GM21390 (cell line): ENCODE measurements at regions not wholly inside any gene's neighbourhood (a gene's known extent, or its start where the extent isn't known, plus 50 kb on each side); places are given as distances from the start of the nearest gene placed in this dataset.
"Not testable (repeated sequence)": the region's sequence is repeated elsewhere in the genome, so short reads cannot be mapped to it uniquely, and the experiment has no call there.

Experiments
- ATAC-seq: cut with Tn5 transposase; IDR thresholded peaks from one replicate; pipeline ENCODE4 v1.9.1; 2021; ENCODE audit not compliant: unreplicated experiment

GRCh38 chr11:91394073-91394726 is 830.4 kb upstream of the FAT3 start:
- ATAC-seq: no peak

GRCh38 chr11:91382946-91383345 is 841.7 kb upstream of the FAT3 start:
- no peak for ATAC-seq

GRCh38 chr11:91374794-91375193 is 849.8 kb upstream of the FAT3 start:
- ATAC-seq: no peak

GRCh38 chr11:91373497-91373896 is 851.1 kb upstream of the FAT3 start:
- ATAC-seq: no peak

GRCh38 chr11:91366816-91367215 is 857.8 kb upstream of the FAT3 start:
- no peak for ATAC-seq

- no peak for ATAC-seq
These were observed 858.5 kb upstream of the FAT3 start for GRCh38 chr11:91365986-91366585.

GRCh38 chr11:91350931-91351330 is 873.7 kb upstream of the FAT3 start:
- no peak for ATAC-seq

GRCh38 chr11:91326751-91327150 is 897.9 kb upstream of the FAT3 start:
- ATAC-seq: no peak

- ATAC-seq: no peak
These were observed 898.3 kb upstream of the FAT3 start for GRCh38 chr11:91326280-91326679.

GRCh38 chr11:91314521-91314920 is 910.1 kb upstream of the FAT3 start:
- ATAC-seq: no peak

- ATAC-seq: no peak
These were observed 912.1 kb upstream of the FAT3 start for GRCh38 chr11:91312541-91312940.

- ATAC-seq: no peak
These were observed 914.5 kb upstream of the FAT3 start for GRCh38 chr11:91310085-91310484.

GRCh38 chr11:91308069-91308468 is 916.5 kb upstream of the FAT3 start:
- no peak for ATAC-seq

GRCh38 chr11:91305402-91305801 is 919.2 kb upstream of the FAT3 start:
- no peak for ATAC-seq

GRCh38 chr11:91303749-91304148 is 920.9 kb upstream of the FAT3 start:
- no peak for ATAC-seq

GRCh38 chr11:91299980-91300379 is 924.6 kb upstream of the FAT3 start:
- ATAC-seq: peak; percentile 63

- no peak for ATAC-seq
These were observed 928.0 kb upstream of the FAT3 start for GRCh38 chr11:91296629-91297028.

- ATAC-seq: peak; percentile 50
These were observed 929.0 kb upstream of the FAT3 start for GRCh38 chr11:91295591-91295990.

- ATAC-seq: no peak
These were observed 931.5 kb upstream of the FAT3 start for GRCh38 chr11:91293119-91293518.

- ATAC-seq: no peak
These were observed 952.5 kb upstream of the FAT3 start for GRCh38 chr11:91272089-91272488.

GRCh38 chr11:91268512-91269295 is 955.9 kb upstream of the FAT3 start:
- not testable (repeated sequence) for ATAC-seq

- no peak for ATAC-seq
These were observed 958.7 kb upstream of the FAT3 start for GRCh38 chr11:91265946-91266345.
